Loucy (cell line): ENCODE measurements at regions not wholly inside any gene's neighbourhood (a gene's known extent, or its start where the extent isn't known, plus 50 kb on each side); places are given as distances from the start of the nearest gene placed in this dataset.

Experiments
- CTCF ChIP-seq: fragments of 200-600 bp; sonication (generic); conservative IDR thresholded peaks from 2 replicates; pipeline ENCODE4 v1.5.1; 2014; ENCODE audit warnings: mild to moderate bottlenecking, antibody characterized with exemption, low read length
- EZH2phosphoT487 ChIP-seq: fragments of 200-600 bp; IDR thresholded peaks from 2 replicates; pipeline ENCODE4 v1.6.1; 2018; ENCODE audit warnings: antibody characterized with exemption, mild to moderate bottlenecking, moderate library complexity, borderline replicate concordance

DNA sequence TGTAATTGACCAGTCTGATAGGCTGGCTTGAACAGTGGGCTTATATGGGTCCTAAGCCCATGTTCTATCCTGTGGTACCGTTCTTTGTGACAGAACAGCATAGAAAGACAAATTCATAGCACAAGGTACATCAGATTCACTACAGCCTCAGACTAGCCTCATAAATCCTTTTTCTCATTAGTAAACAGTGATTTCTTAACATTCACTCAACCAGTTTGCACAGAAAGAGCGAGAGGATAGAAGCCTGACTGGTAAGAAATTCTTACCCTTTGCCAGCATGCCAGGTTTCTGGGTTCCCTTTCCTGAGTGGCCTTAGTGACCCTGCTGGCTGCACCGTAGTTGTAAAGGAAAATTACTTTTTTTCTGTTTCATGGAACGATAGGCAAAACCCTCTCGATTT lies 412.1 kb downstream of the SH2D4B start:
- TF ChIP-seq CTCF (no peak), EZH2phosphoT487 (no peak)
